Liver (tissue), 8 donors: ENCODE measurements at regions not wholly inside any gene's neighbourhood (a gene's known extent, or its start where the extent isn't known, plus 50 kb on each side); places are given as distances from the start of the nearest gene placed in this dataset.

Source experiments
- DNase-seq: peaks from one replicate; pipeline ENCODE4 v3.0.0-alpha.2; 2017; ENCODE audit warnings: low spot score
- H3K27ac ChIP-seq, 2 donors: one replicate each; pipeline ENCODE4 v1.7.0; 2013; ENCODE audit warnings: inconsistent platforms in 2 of 2, low read length in 2 of 2, control low read depth in 1 of 2, low read depth in 1 of 2, mild to moderate bottlenecking in 1 of 2
- H3K27me3 ChIP-seq, 4 donors: one replicate each; pipeline versions ENCODE4 v1.6.1 to v1.7.0; 2013; ENCODE audit warnings: low read length in 3 of 4, inconsistent platforms in 1 of 4, mild to moderate bottlenecking in 1 of 4, moderate library complexity in 1 of 4; ENCODE audit not compliant: control insufficient read depth in 4 of 4, insufficient read depth in 4 of 4
- H3K36me3 ChIP-seq, 4 donors: one replicate each; pipeline versions ENCODE4 v1.6.1 to v1.7.0; 2013; ENCODE audit warnings: low read length in 3 of 4, mild to moderate bottlenecking in 3 of 4, low read depth in 1 of 4, moderate library complexity in 1 of 4; ENCODE audit not compliant: control insufficient read depth in 4 of 4, insufficient read depth in 3 of 4
- H3K4me1 ChIP-seq, 4 donors: one replicate each; pipeline versions ENCODE4 v1.6.1 to v1.7.0; 2013; ENCODE audit warnings: low read length in 3 of 4, mild to moderate bottlenecking in 3 of 4, moderate library complexity in 1 of 4; ENCODE audit not compliant: control insufficient read depth in 4 of 4, insufficient read depth in 4 of 4
- H3K4me3 ChIP-seq, 3 donors: one replicate each; pipeline versions ENCODE4 v1.6.1 to v1.7.0; 2013; ENCODE audit warnings: low read length in 3 of 3, control low read depth in 1 of 3, low read depth in 1 of 3, mild to moderate bottlenecking in 1 of 3
- H3K9ac ChIP-seq, 2 donors: one replicate each; pipeline ENCODE4 v1.7.0; 2013; ENCODE audit warnings: low read length in 2 of 2, mild to moderate bottlenecking in 2 of 2, moderate library complexity in 2 of 2, control low read depth in 1 of 2, low read depth in 1 of 2
- H3K9me3 ChIP-seq, 4 donors: one replicate each; pipeline versions ENCODE4 v1.6.1 to v1.7.0; 2013; ENCODE audit warnings: low read length in 3 of 4; ENCODE audit not compliant: control insufficient read depth in 4 of 4
- EGR1 ChIP-seq, 2 donors: IDR thresholded peaks; 2 replicates each; pipeline ENCODE4 v1.6.1; 2016 to 2018; ENCODE audit warnings: antibody characterized with exemption in 2 of 2, low read depth in 2 of 2
- FOXA1 ChIP-seq: IDR thresholded peaks from 2 replicates; pipeline ENCODE4 v1.6.1; 2016; ENCODE audit warnings: antibody characterized with exemption
- FOXA2 ChIP-seq: IDR thresholded peaks from 2 replicates; pipeline ENCODE4 v1.6.1; 2016; ENCODE audit warnings: antibody characterized with exemption
- GABPA ChIP-seq, 2 donors: IDR thresholded peaks in 1 of 2; conservative IDR thresholded peaks in 1 of 2; 2 replicates each; pipeline ENCODE4 v1.6.1; 2016; ENCODE audit warnings: antibody characterized with exemption in 2 of 2, mild to moderate bottlenecking in 1 of 2, moderate library complexity in 1 of 2
- HNF4A ChIP-seq, 2 donors: conservative IDR thresholded peaks; 2 replicates each; pipeline ENCODE4 v1.6.1; 2016; ENCODE audit warnings: antibody characterized with exemption in 2 of 2, mild to moderate bottlenecking in 2 of 2
- HNF4G ChIP-seq: IDR thresholded peaks from 2 replicates; pipeline ENCODE4 v1.6.1; 2016; ENCODE audit warnings: antibody characterized with exemption
- JUND ChIP-seq, 2 donors: IDR thresholded peaks; 2 replicates each; pipeline ENCODE4 v1.6.1; 2016; ENCODE audit warnings: antibody characterized with exemption in 2 of 2
- NR2F2 ChIP-seq: IDR thresholded peaks from 2 replicates; pipeline ENCODE4 v1.6.1; 2016; ENCODE audit warnings: antibody characterized with exemption
- RAD21 ChIP-seq, 2 donors: IDR thresholded peaks; 2 replicates each; pipeline ENCODE4 v1.6.1; 2016; ENCODE audit warnings: antibody characterized with exemption in 2 of 2, mild to moderate bottlenecking in 2 of 2
- RXRA ChIP-seq, 2 donors: IDR thresholded peaks; 2 replicates each; pipeline ENCODE4 v1.6.1; 2017 to 2018; ENCODE audit warnings: antibody characterized with exemption in 2 of 2, mild to moderate bottlenecking in 1 of 2
- SP1 ChIP-seq: IDR thresholded peaks from 2 replicates; pipeline ENCODE4 v1.6.1; 2018; ENCODE audit warnings: antibody characterized with exemption, mild to moderate bottlenecking
- TAF1 ChIP-seq: conservative IDR thresholded peaks from 2 replicates; pipeline ENCODE4 v1.6.1; 2016; ENCODE audit warnings: antibody characterized with exemption, mild to moderate bottlenecking
- YY1 ChIP-seq: IDR thresholded peaks from 2 replicates; pipeline ENCODE4 v1.6.1; 2016; ENCODE audit warnings: antibody characterized with exemption, mild to moderate bottlenecking
- WGBS: extraction: QIAGEN DNeasy Blood & Tissue Kit; methylation state at CpG from one replicate; pipeline ENCODE4 v1.1.7; 2013; 5-methylcytosine and 5-hydroxymethylcytosine counted together
- TF ChIP-seq, protein P1 (sequence below): fragments of 150-350 bp; IDR thresholded peaks from 2 replicates; pipeline ENCODE4 v1.5.1; 2017; ENCODE audit warnings: improper control_type of control experiment, low read depth, low read length; ENCODE audit not compliant: missing input control
- TF ChIP-seq, protein P2 (sequence below): IDR thresholded peaks from 2 replicates; pipeline ENCODE4 v1.6.1; 2016; ENCODE audit warnings: antibody characterized with exemption
- TF ChIP-seq, protein P3 (sequence below): IDR thresholded peaks from 2 replicates; pipeline ENCODE4 v1.6.1; 2016; ENCODE audit warnings: antibody characterized with exemption
- TF ChIP-seq, protein P4 (sequence below): IDR thresholded peaks from 2 replicates; pipeline ENCODE4 v1.6.1; 2016; ENCODE audit warnings: antibody characterized with exemption
- TF ChIP-seq, protein P5 (sequence below): IDR thresholded peaks from 2 replicates; pipeline ENCODE4 v1.6.1; 2016; ENCODE audit warnings: antibody characterized with exemption, mild to moderate bottlenecking
- donor health status: healthy.
- donor health status: healthy.
- donor health status: healthy.
- donor health status: healthy.
- donor health status: healthy.

DNA sequence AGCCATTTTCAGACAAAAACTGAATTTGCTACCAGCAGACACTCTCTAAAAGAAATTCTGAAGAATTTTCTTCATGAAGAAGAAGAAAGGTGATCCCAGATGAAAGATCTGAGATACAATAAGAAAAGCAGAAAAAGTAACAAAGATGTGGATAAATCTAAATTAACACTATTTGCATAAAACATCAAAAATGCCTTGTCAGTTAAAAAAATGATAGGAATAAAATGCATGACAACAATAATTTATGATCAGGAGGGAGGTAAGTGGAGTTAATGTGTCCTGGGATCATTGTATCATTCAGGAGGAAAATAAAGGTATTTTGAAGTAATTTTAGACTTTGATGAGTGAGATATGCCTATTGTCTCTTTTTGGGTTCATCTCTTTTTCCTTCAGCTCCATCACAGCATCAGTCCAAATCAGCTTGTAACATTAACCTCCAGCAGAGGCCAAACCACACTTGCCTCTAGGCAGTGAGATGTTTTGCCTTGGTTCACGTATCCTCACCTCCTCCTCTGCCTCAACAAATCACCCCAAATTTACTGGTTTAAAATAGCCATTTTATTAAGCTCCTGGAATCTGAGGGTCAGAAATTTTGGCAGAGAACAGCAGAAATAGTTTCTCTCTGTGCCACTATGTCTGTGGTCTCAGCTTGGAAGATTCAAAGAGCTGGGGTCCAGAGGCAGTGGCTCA, 76.9 kb upstream of the HIVEP3 start:
- H3K27ac ChIP-seq, result no peak overlapping the region
- WGBS, result 90% methylated on average over 1 of the region's 1 CpG
- H3K9me3 ChIP-seq, result no peaks in the 10 kb centered on the region
- H3K4me3 ChIP-seq, result no peak overlapping the region
- no peak for TF ChIP-seq FOXA2
- TF ChIP-seq GABPA (IDR thresholded peaks at IDR 0.05 in 1 of 2, conservative IDR thresholded peaks at IDR 0.05 in 1 of 2), result no peak
- TF ChIP-seq, protein P1, sequence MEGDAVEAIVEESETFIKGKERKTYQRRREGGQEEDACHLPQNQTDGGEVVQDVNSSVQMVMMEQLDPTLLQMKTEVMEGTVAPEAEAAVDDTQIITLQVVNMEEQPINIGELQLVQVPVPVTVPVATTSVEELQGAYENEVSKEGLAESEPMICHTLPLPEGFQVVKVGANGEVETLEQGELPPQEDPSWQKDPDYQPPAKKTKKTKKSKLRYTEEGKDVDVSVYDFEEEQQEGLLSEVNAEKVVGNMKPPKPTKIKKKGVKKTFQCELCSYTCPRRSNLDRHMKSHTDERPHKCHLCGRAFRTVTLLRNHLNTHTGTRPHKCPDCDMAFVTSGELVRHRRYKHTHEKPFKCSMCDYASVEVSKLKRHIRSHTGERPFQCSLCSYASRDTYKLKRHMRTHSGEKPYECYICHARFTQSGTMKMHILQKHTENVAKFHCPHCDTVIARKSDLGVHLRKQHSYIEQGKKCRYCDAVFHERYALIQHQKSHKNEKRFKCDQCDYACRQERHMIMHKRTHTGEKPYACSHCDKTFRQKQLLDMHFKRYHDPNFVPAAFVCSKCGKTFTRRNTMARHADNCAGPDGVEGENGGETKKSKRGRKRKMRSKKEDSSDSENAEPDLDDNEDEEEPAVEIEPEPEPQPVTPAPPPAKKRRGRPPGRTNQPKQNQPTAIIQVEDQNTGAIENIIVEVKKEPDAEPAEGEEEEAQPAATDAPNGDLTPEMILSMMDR, result no peak
- no peak for TF ChIP-seq HNF4A (conservative IDR thresholded peaks at IDR 0.05)
- TF ChIP-seq SP1, result no peak
- no peak for TF ChIP-seq NR2F2
- no peak for TF ChIP-seq RAD21 (IDR thresholded peaks at IDR 0.05)
- TF ChIP-seq HNF4G, result no peak
- TF ChIP-seq, protein P2, sequence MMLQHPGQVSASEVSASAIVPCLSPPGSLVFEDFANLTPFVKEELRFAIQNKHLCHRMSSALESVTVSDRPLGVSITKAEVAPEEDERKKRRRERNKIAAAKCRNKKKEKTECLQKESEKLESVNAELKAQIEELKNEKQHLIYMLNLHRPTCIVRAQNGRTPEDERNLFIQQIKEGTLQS, result no peak
- TF ChIP-seq, protein P3, sequence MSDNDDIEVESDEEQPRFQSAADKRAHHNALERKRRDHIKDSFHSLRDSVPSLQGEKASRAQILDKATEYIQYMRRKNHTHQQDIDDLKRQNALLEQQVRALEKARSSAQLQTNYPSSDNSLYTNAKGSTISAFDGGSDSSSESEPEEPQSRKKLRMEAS, result no peak
- TF ChIP-seq, protein P4, sequence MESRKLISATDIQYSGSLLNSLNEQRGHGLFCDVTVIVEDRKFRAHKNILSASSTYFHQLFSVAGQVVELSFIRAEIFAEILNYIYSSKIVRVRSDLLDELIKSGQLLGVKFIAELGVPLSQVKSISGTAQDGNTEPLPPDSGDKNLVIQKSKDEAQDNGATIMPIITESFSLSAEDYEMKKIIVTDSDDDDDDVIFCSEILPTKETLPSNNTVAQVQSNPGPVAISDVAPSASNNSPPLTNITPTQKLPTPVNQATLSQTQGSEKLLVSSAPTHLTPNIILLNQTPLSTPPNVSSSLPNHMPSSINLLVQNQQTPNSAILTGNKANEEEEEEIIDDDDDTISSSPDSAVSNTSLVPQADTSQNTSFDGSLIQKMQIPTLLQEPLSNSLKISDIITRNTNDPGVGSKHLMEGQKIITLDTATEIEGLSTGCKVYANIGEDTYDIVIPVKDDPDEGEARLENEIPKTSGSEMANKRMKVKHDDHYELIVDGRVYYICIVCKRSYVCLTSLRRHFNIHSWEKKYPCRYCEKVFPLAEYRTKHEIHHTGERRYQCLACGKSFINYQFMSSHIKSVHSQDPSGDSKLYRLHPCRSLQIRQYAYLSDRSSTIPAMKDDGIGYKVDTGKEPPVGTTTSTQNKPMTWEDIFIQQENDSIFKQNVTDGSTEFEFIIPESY, result no peak
- TF ChIP-seq, protein P5, sequence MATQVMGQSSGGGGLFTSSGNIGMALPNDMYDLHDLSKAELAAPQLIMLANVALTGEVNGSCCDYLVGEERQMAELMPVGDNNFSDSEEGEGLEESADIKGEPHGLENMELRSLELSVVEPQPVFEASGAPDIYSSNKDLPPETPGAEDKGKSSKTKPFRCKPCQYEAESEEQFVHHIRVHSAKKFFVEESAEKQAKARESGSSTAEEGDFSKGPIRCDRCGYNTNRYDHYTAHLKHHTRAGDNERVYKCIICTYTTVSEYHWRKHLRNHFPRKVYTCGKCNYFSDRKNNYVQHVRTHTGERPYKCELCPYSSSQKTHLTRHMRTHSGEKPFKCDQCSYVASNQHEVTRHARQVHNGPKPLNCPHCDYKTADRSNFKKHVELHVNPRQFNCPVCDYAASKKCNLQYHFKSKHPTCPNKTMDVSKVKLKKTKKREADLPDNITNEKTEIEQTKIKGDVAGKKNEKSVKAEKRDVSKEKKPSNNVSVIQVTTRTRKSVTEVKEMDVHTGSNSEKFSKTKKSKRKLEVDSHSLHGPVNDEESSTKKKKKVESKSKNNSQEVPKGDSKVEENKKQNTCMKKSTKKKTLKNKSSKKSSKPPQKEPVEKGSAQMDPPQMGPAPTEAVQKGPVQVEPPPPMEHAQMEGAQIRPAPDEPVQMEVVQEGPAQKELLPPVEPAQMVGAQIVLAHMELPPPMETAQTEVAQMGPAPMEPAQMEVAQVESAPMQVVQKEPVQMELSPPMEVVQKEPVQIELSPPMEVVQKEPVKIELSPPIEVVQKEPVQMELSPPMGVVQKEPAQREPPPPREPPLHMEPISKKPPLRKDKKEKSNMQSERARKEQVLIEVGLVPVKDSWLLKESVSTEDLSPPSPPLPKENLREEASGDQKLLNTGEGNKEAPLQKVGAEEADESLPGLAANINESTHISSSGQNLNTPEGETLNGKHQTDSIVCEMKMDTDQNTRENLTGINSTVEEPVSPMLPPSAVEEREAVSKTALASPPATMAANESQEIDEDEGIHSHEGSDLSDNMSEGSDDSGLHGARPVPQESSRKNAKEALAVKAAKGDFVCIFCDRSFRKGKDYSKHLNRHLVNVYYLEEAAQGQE, result no peak
- TF ChIP-seq EGR1 (IDR thresholded peaks at IDR 0.05; ENCODE audit: low read depth in 2 of 2), result no peak
- no peak for TF ChIP-seq RXRA (IDR thresholded peaks at IDR 0.05)
- TF ChIP-seq TAF1, result no peak
- no peak for TF ChIP-seq JUND (IDR thresholded peaks at IDR 0.05)
- no peak for TF ChIP-seq YY1
- no peak for TF ChIP-seq FOXA1
- H3K9ac ChIP-seq, result no peak overlapping the region
- DNase-seq, result no peak
- no peaks in the 10 kb centered on the region for H3K4me1 ChIP-seq
- H3K36me3 ChIP-seq, result no peaks in the 10 kb centered on the region
- H3K27me3 ChIP-seq, result no peaks in the 10 kb centered on the region
